ENCODE measurements at regions not wholly inside any gene's neighbourhood (a gene's known extent, or its start where the extent isn't known, plus 50 kb on each side); places are given as distances from the start of the nearest gene placed in this dataset.

DNA sequence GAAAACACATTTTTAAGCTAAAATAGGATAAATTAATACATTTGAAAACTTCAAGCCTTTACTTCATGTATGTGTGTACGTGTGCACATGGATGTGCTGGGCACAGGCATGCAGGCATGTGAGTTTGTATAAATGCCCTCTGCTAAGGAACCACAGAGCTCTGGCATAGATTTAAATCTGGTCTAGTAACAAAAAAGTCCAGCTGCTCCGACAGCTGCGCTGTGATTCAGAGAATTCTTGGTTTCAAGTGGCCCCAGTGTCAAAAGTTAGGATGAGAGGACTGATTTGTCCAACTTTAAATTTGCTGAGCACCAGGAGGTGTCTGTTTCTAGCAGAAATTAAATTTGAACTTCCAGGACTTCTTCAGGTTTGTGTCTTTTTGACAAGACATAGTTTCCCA is 203.7 kb upstream of the TUT7 start:
- in situ Hi-C loops (cut with HindIII; ENCODE audit: low pct_unique_long_range_greater_than_20kb, low sequenced_read_pairs) = no loop called here
- DNase-seq (ENCODE audit: low read depth in 1 of 2, low spot score in 1 of 2) = no peak
- TF ChIP-seq JUND (IDR thresholded peaks at IDR 0.05; ENCODE audit: low read depth) = no peak

GRCh38 chr9:86557063-86557766 is 203.0 kb upstream of the TUT7 start:
- in situ Hi-C loops (cut with HindIII; ENCODE audit: low pct_unique_long_range_greater_than_20kb, low sequenced_read_pairs) = no loop called here
- TF ChIP-seq JUND (IDR thresholded peaks at IDR 0.05; ENCODE audit: low read depth) = no peak
- DNase-seq (ENCODE audit: low read depth in 1 of 2, low spot score in 1 of 2) = no peak

GRCh38 chr9:86555661-86556060 is 201.5 kb upstream of the TUT7 start:
- in situ Hi-C loops (cut with HindIII; ENCODE audit: low pct_unique_long_range_greater_than_20kb, low sequenced_read_pairs) = no loop called here
- TF ChIP-seq JUND (IDR thresholded peaks at IDR 0.05; ENCODE audit: low read depth) = no peak
- DNase-seq (ENCODE audit: low read depth in 1 of 2, low spot score in 1 of 2) = no peak

- DNase-seq (ENCODE audit: low read depth in 1 of 2, low spot score in 1 of 2) = no peak
Observed at GRCh38 chr9:86550401-86550800, 196.2 kb upstream of the TUT7 start.

GRCh38 chr9:86549920-86550319 is 195.7 kb upstream of the TUT7 start:
- in situ Hi-C loops (cut with HindIII; ENCODE audit: low pct_unique_long_range_greater_than_20kb, low sequenced_read_pairs) = no loop called here
- TF ChIP-seq JUND (IDR thresholded peaks at IDR 0.05; ENCODE audit: low read depth) = no peak
- no peak for DNase-seq (ENCODE audit: low read depth in 1 of 2, low spot score in 1 of 2)

More at GRCh38 chr9:86550401-86550800, 196.2 kb upstream of the TUT7 start:
- in situ Hi-C loops (cut with HindIII; ENCODE audit: low pct_unique_long_range_greater_than_20kb, low sequenced_read_pairs) = no loop called here
- TF ChIP-seq JUND (IDR thresholded peaks at IDR 0.05; ENCODE audit: low read depth) = no peak

- in situ Hi-C loops (cut with HindIII; ENCODE audit: low pct_unique_long_range_greater_than_20kb, low sequenced_read_pairs) = no loop called here
- no peak for TF ChIP-seq JUND (IDR thresholded peaks at IDR 0.05; ENCODE audit: low read depth)
- DNase-seq (ENCODE audit: low read depth in 1 of 2, low spot score in 1 of 2) = no peak
Observed at GRCh38 chr9:86549401-86549811, 195.2 kb upstream of the TUT7 start.

- no peak for DNase-seq (ENCODE audit: low read depth in 1 of 2, low spot score in 1 of 2)
- in situ Hi-C loops (cut with HindIII; ENCODE audit: low pct_unique_long_range_greater_than_20kb, low sequenced_read_pairs) = no loop called here
- TF ChIP-seq JUND (IDR thresholded peaks at IDR 0.05; ENCODE audit: low read depth) = no peak
Observed at GRCh38 chr9:86548220-86548619, 194.0 kb upstream of the TUT7 start.

GRCh38 chr9:86547571-86547970 is 193.4 kb upstream of the TUT7 start:
- in situ Hi-C loops (cut with HindIII; ENCODE audit: low pct_unique_long_range_greater_than_20kb, low sequenced_read_pairs) = no loop called here
- no peak for DNase-seq (ENCODE audit: low read depth in 1 of 2, low spot score in 1 of 2)
- no peak for TF ChIP-seq JUND (IDR thresholded peaks at IDR 0.05; ENCODE audit: low read depth)

DNA sequence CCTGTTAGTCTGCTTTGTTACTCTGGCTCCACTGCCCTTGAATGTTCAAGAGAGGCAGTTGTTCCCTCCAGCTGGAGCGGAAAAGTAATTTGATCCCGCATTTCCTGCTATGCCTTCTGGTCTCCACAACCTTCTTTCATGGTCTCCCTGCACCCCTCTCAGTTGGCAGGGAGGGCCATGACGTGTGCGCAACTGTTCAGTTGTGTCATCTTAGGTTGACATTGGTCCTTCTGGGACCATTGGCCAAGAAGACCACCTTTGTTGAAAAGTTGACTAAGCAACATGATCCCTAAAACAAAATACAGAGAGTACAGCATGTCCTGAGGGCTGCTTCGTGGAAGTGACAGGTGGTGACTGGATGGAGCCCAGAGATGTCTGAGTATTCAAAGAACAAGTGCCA is 192.5 kb upstream of the TUT7 start:
- TF ChIP-seq JUND (IDR thresholded peaks at IDR 0.05; ENCODE audit: low read depth) = no peak
- DNase-seq (ENCODE audit: low read depth in 1 of 2, low spot score in 1 of 2) = no peak
- in situ Hi-C loops (cut with HindIII; ENCODE audit: low pct_unique_long_range_greater_than_20kb, low sequenced_read_pairs) = no loop called here

DNA sequence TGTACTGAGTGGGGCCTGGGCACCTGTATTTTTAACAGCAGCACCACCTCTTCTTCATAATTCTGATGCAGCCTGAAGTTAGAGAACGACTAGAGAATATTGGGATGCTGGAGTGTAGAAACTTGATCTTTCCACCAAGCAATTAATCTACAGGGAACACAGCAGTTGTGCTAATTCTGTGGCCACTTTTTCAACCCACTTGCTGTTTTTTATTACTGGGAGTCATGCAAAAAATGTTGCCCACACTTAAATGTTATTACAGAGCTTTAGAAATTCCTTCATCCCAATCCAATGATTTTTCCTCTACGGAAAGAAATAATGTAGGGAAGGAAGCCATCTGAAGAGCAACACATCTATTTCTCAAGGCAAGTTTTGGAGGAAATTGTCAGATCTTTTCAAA is 190.9 kb upstream of the TUT7 start:
- no peak for TF ChIP-seq JUND (IDR thresholded peaks at IDR 0.05; ENCODE audit: low read depth)
- in situ Hi-C loops (cut with HindIII; ENCODE audit: low pct_unique_long_range_greater_than_20kb, low sequenced_read_pairs) = no loop called here
- DNase-seq (ENCODE audit: low read depth in 1 of 2, low spot score in 1 of 2) = no peak

GRCh38 chr9:86541014-86541570 is 186.9 kb upstream of the TUT7 start:
- no peak for DNase-seq (ENCODE audit: low read depth in 1 of 2, low spot score in 1 of 2)
- no peak for TF ChIP-seq JUND (IDR thresholded peaks at IDR 0.05; ENCODE audit: low read depth)
- in situ Hi-C loops (cut with HindIII; ENCODE audit: low pct_unique_long_range_greater_than_20kb, low sequenced_read_pairs) = no loop called here

GRCh38 chr9:86535406-86535915 is 181.3 kb upstream of the TUT7 start:
- no peak for DNase-seq (ENCODE audit: low read depth in 1 of 2, low spot score in 1 of 2)
- no peak for TF ChIP-seq JUND (IDR thresholded peaks at IDR 0.05; ENCODE audit: low read depth)
- in situ Hi-C loops (cut with HindIII; ENCODE audit: low pct_unique_long_range_greater_than_20kb, low sequenced_read_pairs) = no loop called here

DNA sequence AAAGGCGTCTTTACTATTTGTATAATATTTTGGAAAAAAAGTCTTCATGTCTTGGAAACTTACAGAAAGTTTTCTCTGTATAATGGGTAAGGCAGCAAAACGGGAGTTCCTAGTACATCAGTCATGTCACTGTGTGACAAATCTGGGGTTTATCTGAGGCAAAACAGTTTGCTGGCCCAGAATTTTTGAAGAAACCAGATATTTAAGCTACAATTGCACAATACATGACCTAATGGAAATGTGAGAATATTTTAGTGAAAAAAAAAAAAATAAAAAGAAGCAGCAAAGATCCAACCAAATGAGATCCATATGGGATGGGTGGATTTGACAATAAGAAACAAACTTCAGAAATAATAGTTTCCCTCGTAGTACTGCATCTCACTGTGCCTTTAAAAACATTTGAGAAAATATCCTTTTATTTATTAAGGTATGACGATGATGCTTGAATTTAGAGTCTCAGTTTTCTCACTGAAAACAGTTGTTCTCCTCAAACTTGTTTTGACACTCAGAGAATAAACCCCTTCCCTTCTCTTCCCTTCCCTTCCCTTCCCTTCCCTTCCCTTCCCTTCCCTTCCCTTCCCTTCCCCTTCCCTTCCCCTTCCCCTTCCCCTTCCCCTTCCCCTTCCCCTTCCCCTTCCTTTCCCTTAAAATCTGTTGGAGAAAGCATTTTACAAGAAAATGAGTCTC is 180.5 kb upstream of the TUT7 start:
- DNase-seq (ENCODE audit: low read depth in 1 of 2, low spot score in 1 of 2) = no peak
- no peak for TF ChIP-seq JUND (IDR thresholded peaks at IDR 0.05; ENCODE audit: low read depth)
- in situ Hi-C loops (cut with HindIII; ENCODE audit: low pct_unique_long_range_greater_than_20kb, low sequenced_read_pairs) = no loop called here

Data from T47D (cell line).